ENCODE measurements at regions not wholly inside any gene's neighbourhood (a gene's known extent, or its start where the extent isn't known, plus 50 kb on each side); places are given as distances from the start of the nearest gene placed in this dataset.
"Not testable (repeated sequence)": the region's sequence is repeated elsewhere in the genome, so short reads cannot be mapped to it uniquely, and the experiment has no call there.

GRCh38 chr1:232378266-232379062 is 251.5 kb downstream of the SIPA1L2 start:
- DNase-seq = no peak

- no peak for DNase-seq
Observed at GRCh38 chr1:232377494-232377770, 252.5 kb downstream of the SIPA1L2 start.

- DNase-seq = no peak
Observed at GRCh38 chr1:232376632-232377493, 253.1 kb downstream of the SIPA1L2 start.

- DNase-seq = no peak
Observed at GRCh38 chr1:232372841-232373440, 257.0 kb downstream of the SIPA1L2 start.

GRCh38 chr1:232372431-232372830 is 257.5 kb downstream of the SIPA1L2 start:
- no peak for DNase-seq

GRCh38 chr1:232369451-232370296 is 260.3 kb downstream of the SIPA1L2 start:
- no peak for DNase-seq

- DNase-seq = no peak
Observed at GRCh38 chr1:232368821-232369321, 261.1 kb downstream of the SIPA1L2 start.

GRCh38 chr1:232367293-232367692 is 262.6 kb downstream of the SIPA1L2 start:
- no peak for DNase-seq

GRCh38 chr1:232364654-232365382 is 265.1 kb downstream of the SIPA1L2 start:
- DNase-seq = no peak

- no peak for DNase-seq
Observed at GRCh38 chr1:232363008-232363407, 266.9 kb downstream of the SIPA1L2 start.

GRCh38 chr1:232357416-232357815 is 272.5 kb downstream of the SIPA1L2 start:
- DNase-seq = no peak

- no peak for DNase-seq
Observed at GRCh38 chr1:232355162-232356006, 274.5 kb downstream of the SIPA1L2 start.

- no peak for DNase-seq
Observed at GRCh38 chr1:232353001-232353400, 276.9 kb downstream of the SIPA1L2 start.

GRCh38 chr1:232352366-232352765 is 277.6 kb downstream of the SIPA1L2 start:
- no peak for DNase-seq

- DNase-seq = no peak
Observed at GRCh38 chr1:232351335-232351734, 278.6 kb downstream of the SIPA1L2 start.

- DNase-seq = no peak
Observed at GRCh38 chr1:232346844-232347243, 283.1 kb downstream of the SIPA1L2 start.

- DNase-seq = no peak
Observed at GRCh38 chr1:232344791-232345399, 285.0 kb downstream of the SIPA1L2 start.

GRCh38 chr1:232344186-232344585 is 285.7 kb downstream of the SIPA1L2 start:
- DNase-seq = not testable (repeated sequence)

GRCh38 chr1:232340446-232340845 is 289.5 kb downstream of the SIPA1L2 start:
- DNase-seq = no peak

- no peak for DNase-seq
Observed at GRCh38 chr1:232339073-232339472, 290.9 kb downstream of the SIPA1L2 start.

All from CD4-positive, alpha-beta T cell treated with Interleukin-1 beta for 1 hour (primary cell).